DND-41 (cell line): ENCODE measurements at regions not wholly inside any gene's neighbourhood (a gene's known extent, or its start where the extent isn't known, plus 50 kb on each side); places are given as distances from the start of the nearest gene placed in this dataset.

Source experiments
- EZH2 ChIP-seq: IDR thresholded peaks from 3 replicates; pipeline ENCODE4 v1.6.1; 2012; ENCODE audit warnings: borderline replicate concordance, low read depth, mild to moderate bottlenecking, moderate library complexity, low read length, inconsistent platforms; ENCODE audit not compliant: severe bottlenecking
- TF ChIP-seq, protein P1 (sequence below): IDR thresholded peaks from 2 replicates; pipeline ENCODE4 v1.5.1; 2012; ENCODE audit warnings: borderline replicate concordance, low read length, moderate library complexity, mild to moderate bottlenecking; ENCODE audit not compliant: poor library complexity, severe bottlenecking; ENCODE audit errors: extremely low read depth

DNA sequence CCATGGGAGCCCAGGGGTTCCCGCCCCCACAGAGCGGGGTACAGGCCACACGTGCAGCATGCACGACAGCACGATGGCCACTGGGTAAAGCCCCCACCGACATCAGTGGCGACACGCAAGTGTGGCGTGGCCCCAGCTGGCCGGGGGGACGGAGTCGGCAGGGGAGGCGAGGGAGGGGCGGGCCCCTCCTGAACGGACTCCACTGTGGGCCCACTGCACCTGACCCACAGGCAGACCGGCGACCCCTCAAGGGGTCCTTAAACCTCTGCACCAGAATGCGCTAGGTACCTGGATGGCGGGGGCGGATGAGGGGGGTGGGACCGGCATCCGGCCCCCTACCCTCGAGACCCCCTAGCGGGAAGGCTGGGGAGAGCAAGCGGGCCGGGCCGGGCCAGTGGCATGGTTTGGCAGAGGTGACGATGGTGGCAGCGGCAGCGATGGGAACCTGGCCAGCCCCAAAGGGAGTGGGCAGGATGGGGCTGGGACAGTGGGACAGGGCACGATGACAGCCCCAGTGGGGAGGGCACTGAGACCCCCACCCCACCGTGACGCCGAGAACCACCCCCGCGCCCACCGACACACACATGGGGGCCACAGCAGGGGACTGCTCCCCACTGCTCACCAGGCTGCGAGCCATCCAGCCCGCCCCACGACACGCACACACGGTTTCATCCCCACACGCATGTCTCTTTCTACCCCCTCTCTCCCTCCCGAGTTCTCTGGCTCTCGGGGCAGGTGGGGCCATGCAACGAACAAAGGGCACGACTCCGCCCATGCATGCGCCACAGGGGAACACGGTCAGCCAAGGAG, 91.9 kb upstream of the ANKRD30BL start:
- TF ChIP-seq, protein P1, sequence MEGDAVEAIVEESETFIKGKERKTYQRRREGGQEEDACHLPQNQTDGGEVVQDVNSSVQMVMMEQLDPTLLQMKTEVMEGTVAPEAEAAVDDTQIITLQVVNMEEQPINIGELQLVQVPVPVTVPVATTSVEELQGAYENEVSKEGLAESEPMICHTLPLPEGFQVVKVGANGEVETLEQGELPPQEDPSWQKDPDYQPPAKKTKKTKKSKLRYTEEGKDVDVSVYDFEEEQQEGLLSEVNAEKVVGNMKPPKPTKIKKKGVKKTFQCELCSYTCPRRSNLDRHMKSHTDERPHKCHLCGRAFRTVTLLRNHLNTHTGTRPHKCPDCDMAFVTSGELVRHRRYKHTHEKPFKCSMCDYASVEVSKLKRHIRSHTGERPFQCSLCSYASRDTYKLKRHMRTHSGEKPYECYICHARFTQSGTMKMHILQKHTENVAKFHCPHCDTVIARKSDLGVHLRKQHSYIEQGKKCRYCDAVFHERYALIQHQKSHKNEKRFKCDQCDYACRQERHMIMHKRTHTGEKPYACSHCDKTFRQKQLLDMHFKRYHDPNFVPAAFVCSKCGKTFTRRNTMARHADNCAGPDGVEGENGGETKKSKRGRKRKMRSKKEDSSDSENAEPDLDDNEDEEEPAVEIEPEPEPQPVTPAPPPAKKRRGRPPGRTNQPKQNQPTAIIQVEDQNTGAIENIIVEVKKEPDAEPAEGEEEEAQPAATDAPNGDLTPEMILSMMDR, result no peak
- no peak for TF ChIP-seq EZH2
